MCF 10A (cell line): ENCODE measurements at regions not wholly inside any gene's neighbourhood (a gene's known extent, or its start where the extent isn't known, plus 50 kb on each side); places are given as distances from the start of the nearest gene placed in this dataset.

Source experiments
- BruUV-seq: library from RNA; stranded (reverse); fragments of 400-500 nt; replicated peaks from 2 replicates; lab custom pipeline; 2021; lab: Mats Ljungman, UMichigan
- CTCF ChIA-PET: fragments of 300-600 bp; sonication (Branson Sonifier 250); formaldehyde crosslinking; extraction: SDS; loops from one replicate; lab custom pipeline; 2021; ENCODE audit warnings: antibody characterized with exemption, inconsistent platforms; lab: Yijun Ruan, JAX
- POLR2A ChIA-PET: fragments of 300-600, 350-650 bp; sonication (Branson Sonifier 250); formaldehyde crosslinking; extraction: SDS; loops from one replicate; lab custom pipeline; 2020; ENCODE audit warnings: antibody characterized with exemption, inconsistent platforms; lab: Yijun Ruan, JAX
- DNase-seq: peaks from one replicate; pipeline ENCODE4 v3.0.0-alpha.2; 2018; ENCODE audit not compliant: unreplicated experiment
- H3K27ac Mint-ChIP-seq: one replicate; pipeline ENCODE4 v1.8.0; 2022; ENCODE audit warnings: mild to moderate bottlenecking, low read depth, mixed read lengths; ENCODE audit not compliant: unreplicated experiment
- H3K27me3 Mint-ChIP-seq: one replicate; pipeline ENCODE4 v1.8.0; 2022; ENCODE audit warnings: mixed read lengths; ENCODE audit not compliant: insufficient read depth, unreplicated experiment
- H3K36me3 Mint-ChIP-seq: one replicate; pipeline ENCODE4 v1.8.0; 2022; ENCODE audit warnings: mild to moderate bottlenecking, moderate library complexity, mixed read lengths; ENCODE audit not compliant: insufficient read depth, unreplicated experiment
- H3K4me1 Mint-ChIP-seq: one replicate; pipeline ENCODE4 v1.8.0; 2022; ENCODE audit warnings: mixed read lengths; ENCODE audit not compliant: insufficient read depth, unreplicated experiment
- H3K4me3 Mint-ChIP-seq: one replicate; pipeline ENCODE4 v1.8.0; 2022; ENCODE audit warnings: mild to moderate bottlenecking, moderate library complexity, mixed read lengths; ENCODE audit not compliant: unreplicated experiment
- H3K9me3 Mint-ChIP-seq: one replicate; pipeline ENCODE4 v1.8.0; 2022; ENCODE audit warnings: mixed read lengths; ENCODE audit not compliant: unreplicated experiment
- CTCF ChIP-seq: fragments of 200-600 bp; IDR thresholded peaks from one replicate; pipeline ENCODE4 v1.8.0; 2022; ENCODE audit warnings: antibody characterized with exemption, mild to moderate bottlenecking; ENCODE audit not compliant: unreplicated experiment
- intact Hi-C: fragments of 100-400 bp; cut with micrococcal nuclease; formaldehyde crosslinking; loops from 2 replicates; pipeline ENCODE4 v1.14.1; 2022

- DNase-seq: peak; percentile 23
- BruUV-seq: no TSS peak
- Mint-ChIP-seq H3K36me3 (no peaks in the 10 kb centered on the region), H3K4me1 (peaks cover 8% of the 10 kb centered on the region), H3K27ac (no peak overlapping the region), H3K9me3 (peaks cover 4% of the 10 kb centered on the region), H3K4me3 (no peak overlapping the region), H3K27me3 (peaks cover 62% of the 10 kb centered on the region)
- intact Hi-C loops: loop anchor here (10.0 kb wide), 2 partner anchors 188 to 202 kb away; no protein-coding TSS in a partner anchor
- CTCF ChIA-PET: interaction anchor here (0.6 kb wide), 1 partner anchor 55 kb away, joined by 4 read pairs; no protein-coding TSS in a partner anchor
- TF ChIP-seq CTCF: no peak
- POLR2A ChIA-PET: no interaction called here
These were observed 172.8 kb upstream of the PMEPA1 start for GRCh38 chr20:57882451-57883161.

GRCh38 chr20:57881466-57882385 lies 171.9 kb upstream of the PMEPA1 start:
- Mint-ChIP-seq H3K9me3 (no peaks in the 10 kb centered on the region), H3K27ac (no peak overlapping the region), H3K4me1 (peaks cover 8% of the 10 kb centered on the region), H3K27me3 (peaks cover 65% of the 10 kb centered on the region), H3K4me3 (no peak overlapping the region), H3K36me3 (no peaks in the 10 kb centered on the region)
- ChIA-PET CTCF (no interaction called here), POLR2A (no interaction called here)
- intact Hi-C loops: loop anchor here (10.0 kb wide), 2 partner anchors 187 to 203 kb away; no protein-coding TSS in a partner anchor
- no TSS peak for BruUV-seq
- TF ChIP-seq CTCF: no peak
- DNase-seq: no peak

GRCh38 chr20:57880571-57880892 lies 170.7 kb upstream of the PMEPA1 start:
- Mint-ChIP-seq H3K9me3 (no peaks in the 10 kb centered on the region), H3K27me3 (peaks cover 76% of the 10 kb centered on the region), H3K36me3 (no peaks in the 10 kb centered on the region), H3K27ac (no peak overlapping the region), H3K4me3 (no peak overlapping the region), H3K4me1 (peaks cover 8% of the 10 kb centered on the region)
- TF ChIP-seq CTCF: no peak
- CTCF ChIA-PET: interaction anchor here (0.9 kb wide), 1 partner anchor 104 kb away, joined by 3 read pairs; no protein-coding TSS in a partner anchor
- intact Hi-C loops: loop anchor here (10.0 kb wide), 2 partner anchors 186 to 204 kb away; no protein-coding TSS in a partner anchor
- POLR2A ChIA-PET: interaction anchor here (0.6 kb wide), 2 partner anchors 9 to 177 kb away, joined by 3 read pairs; no protein-coding TSS in a partner anchor
- no TSS peak for BruUV-seq
- no peak for DNase-seq
